ENCODE measurements at regions not wholly inside any gene's neighbourhood (a gene's known extent, or its start where the extent isn't known, plus 50 kb on each side); places are given as distances from the start of the nearest gene placed in this dataset.
"Not testable (repeated sequence)": the region's sequence is repeated elsewhere in the genome, so short reads cannot be mapped to it uniquely, and the experiment has no call there.

GRCh38 chr18:25516121-25516520 is 164.2 kb upstream of the ZNF521 start:
- H3K9me3 Mint-ChIP-seq: peaks cover 2% of the 10 kb centered on the region
- ATAC-seq (ENCODE audit: low read depth) (no peak), DNase-seq (no peak)
- H3K36me3 Mint-ChIP-seq: no peaks in the 10 kb centered on the region
- H3K27ac Mint-ChIP-seq: no peak overlapping the region
- H3K4me1 Mint-ChIP-seq: no peaks in the 10 kb centered on the region
- H3K4me3 Mint-ChIP-seq: no peak overlapping the region
- POLR2A ChIA-PET: no interaction called here
- H3K27me3 Mint-ChIP-seq: peaks cover 4% of the 10 kb centered on the region

DNA sequence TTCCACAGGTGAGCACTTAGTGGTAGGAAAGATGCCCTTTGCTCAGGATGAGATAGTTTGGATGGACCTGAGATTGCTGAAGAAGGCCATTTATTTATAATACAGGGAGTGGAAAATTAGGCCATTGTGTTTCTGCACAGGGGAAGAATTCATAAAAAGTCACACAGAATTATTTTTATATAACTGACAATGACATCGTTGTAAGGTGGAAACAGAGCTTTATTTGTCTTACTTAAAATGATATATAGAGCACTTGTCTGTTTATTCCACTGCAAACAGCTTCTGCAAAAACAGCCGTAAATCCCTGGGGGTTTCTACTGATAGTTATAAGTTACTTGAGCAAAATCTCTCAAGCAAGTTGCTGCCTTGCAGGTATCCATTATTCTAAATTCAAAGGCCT is 158.1 kb upstream of the ZNF521 start:
- peaks cover 2% of the 10 kb centered on the region for H3K9me3 Mint-ChIP-seq
- no peak overlapping the region for H3K27ac Mint-ChIP-seq
- no peaks in the 10 kb centered on the region for H3K36me3 Mint-ChIP-seq
- ATAC-seq (ENCODE audit: low read depth): no peak
- DNase-seq: no peak
- POLR2A ChIA-PET: no interaction called here
- peaks cover 8% of the 10 kb centered on the region for H3K27me3 Mint-ChIP-seq
- no peaks in the 10 kb centered on the region for H3K4me1 Mint-ChIP-seq
- H3K4me3 Mint-ChIP-seq: no peak overlapping the region

GRCh38 chr18:25503567-25504081 is 151.7 kb upstream of the ZNF521 start:
- POLR2A ChIA-PET: no interaction called here

GRCh38 chr18:25497151-25497794 is 145.3 kb upstream of the ZNF521 start:
- Mint-ChIP-seq H3K27ac (no peak overlapping the region), H3K9me3 (peaks cover 3% of the 10 kb centered on the region), H3K36me3 (no peaks in the 10 kb centered on the region), H3K4me1 (no peaks in the 10 kb centered on the region), H3K27me3 (no peaks in the 10 kb centered on the region), H3K4me3 (no peak overlapping the region)
- POLR2A ChIA-PET: no interaction called here
- no peak for DNase-seq
- no peak for ATAC-seq (ENCODE audit: low read depth)

More at GRCh38 chr18:25503567-25504081, 151.7 kb upstream of the ZNF521 start:
- Mint-ChIP-seq H3K27me3 (peaks cover 6% of the 10 kb centered on the region), H3K4me1 (no peaks in the 10 kb centered on the region), H3K9me3 (no peaks in the 10 kb centered on the region), H3K4me3 (no peak overlapping the region), H3K27ac (no peak overlapping the region), H3K36me3 (no peaks in the 10 kb centered on the region)
- DNase-seq: no peak
- no peak for ATAC-seq (ENCODE audit: low read depth)

DNA sequence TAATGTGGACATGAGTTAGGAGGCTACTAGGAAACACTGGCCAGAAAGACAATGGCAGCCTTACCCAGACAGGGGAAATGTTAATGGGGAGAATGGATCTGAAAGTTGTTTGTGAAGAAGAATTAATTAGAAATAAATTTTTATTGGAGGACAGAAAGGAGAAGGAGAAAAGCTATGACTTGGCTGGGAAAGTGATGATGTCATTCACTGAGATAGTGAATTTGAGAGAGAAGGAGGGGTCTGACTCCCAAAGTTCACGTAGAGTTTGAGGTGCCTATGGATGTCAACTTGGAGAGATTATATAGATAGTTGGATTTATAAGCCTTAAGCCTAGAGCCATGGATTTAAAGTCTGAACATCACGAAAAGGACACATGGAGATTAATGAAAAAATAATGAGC is 144.6 kb upstream of the ZNF521 start:
- POLR2A ChIA-PET: no interaction called here
- Mint-ChIP-seq H3K36me3 (no peaks in the 10 kb centered on the region), H3K4me1 (no peaks in the 10 kb centered on the region), H3K27me3 (no peaks in the 10 kb centered on the region), H3K9me3 (peaks cover 3% of the 10 kb centered on the region), H3K4me3 (no peak overlapping the region), H3K27ac (no peak overlapping the region)
- ATAC-seq (ENCODE audit: low read depth): no peak
- DNase-seq: no peak

DNA sequence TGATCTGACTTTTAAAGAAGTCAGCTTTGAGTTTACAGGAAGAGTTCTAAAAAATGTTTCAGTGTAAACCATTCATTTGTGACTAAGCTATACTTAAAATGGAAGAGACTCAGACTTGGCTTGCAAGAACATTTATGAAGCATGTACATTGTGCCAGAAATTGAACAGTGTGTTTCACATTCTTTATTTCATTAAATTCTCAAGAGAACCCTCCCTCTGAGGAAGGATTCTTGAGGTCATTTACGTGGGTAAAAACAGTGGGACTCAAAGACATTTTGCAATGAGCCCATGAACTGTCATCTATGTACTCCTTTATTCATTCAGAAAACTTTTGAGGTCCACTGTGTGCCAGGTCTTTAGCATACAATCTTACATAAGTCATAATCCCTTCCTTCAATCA is 143.6 kb upstream of the ZNF521 start:
- no peak for ATAC-seq (ENCODE audit: low read depth)
- POLR2A ChIA-PET: no interaction called here

GRCh38 chr18:25494888-25495287 is 142.9 kb upstream of the ZNF521 start:
- DNase-seq (no peak), ATAC-seq (ENCODE audit: low read depth) (no peak)
- POLR2A ChIA-PET: no interaction called here
- no peaks in the 10 kb centered on the region for H3K4me1 Mint-ChIP-seq
- no peak overlapping the region for H3K4me3 Mint-ChIP-seq
- no peaks in the 10 kb centered on the region for H3K27me3 Mint-ChIP-seq
- no peaks in the 10 kb centered on the region for H3K36me3 Mint-ChIP-seq
- no peak overlapping the region for H3K27ac Mint-ChIP-seq
- peaks cover 3% of the 10 kb centered on the region for H3K9me3 Mint-ChIP-seq

More for the DNA sequence above, 143.6 kb upstream of the ZNF521 start:
- no peaks in the 10 kb centered on the region for H3K4me1 Mint-ChIP-seq
- H3K27me3 Mint-ChIP-seq: no peaks in the 10 kb centered on the region
- no peak for DNase-seq
- H3K27ac Mint-ChIP-seq: no peak overlapping the region
- H3K36me3 Mint-ChIP-seq: no peaks in the 10 kb centered on the region
- H3K9me3 Mint-ChIP-seq: peaks cover 3% of the 10 kb centered on the region
- H3K4me3 Mint-ChIP-seq: no peak overlapping the region

DNA sequence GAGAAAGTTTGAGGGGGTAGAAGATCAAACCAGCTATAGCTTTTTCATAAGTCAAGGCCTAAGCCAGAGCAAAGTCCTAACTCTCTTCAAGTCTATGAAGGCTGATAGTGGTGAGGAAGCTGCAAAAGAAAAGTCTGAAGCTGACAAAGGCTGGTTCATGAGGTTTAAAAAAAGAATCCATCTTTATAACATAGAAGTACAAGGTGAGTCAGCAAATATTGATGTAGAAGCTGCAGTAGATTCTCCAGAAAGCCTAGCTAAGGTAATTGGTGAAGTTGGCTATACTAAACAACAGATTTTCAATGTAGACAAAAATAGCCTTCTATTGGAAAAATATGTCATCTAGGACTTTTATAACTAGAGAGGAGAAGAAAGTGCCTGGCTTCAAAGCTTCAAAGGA is 141.4 kb upstream of the ZNF521 start:
- Mint-ChIP-seq H3K4me1 (no peaks in the 10 kb centered on the region), H3K36me3 (no peaks in the 10 kb centered on the region), H3K9me3 (peaks cover 3% of the 10 kb centered on the region), H3K27ac (no peak overlapping the region), H3K4me3 (no peak overlapping the region), H3K27me3 (no peaks in the 10 kb centered on the region)
- DNase-seq: no peak
- POLR2A ChIA-PET: no interaction called here
- no peak for ATAC-seq (ENCODE audit: low read depth)

DNA sequence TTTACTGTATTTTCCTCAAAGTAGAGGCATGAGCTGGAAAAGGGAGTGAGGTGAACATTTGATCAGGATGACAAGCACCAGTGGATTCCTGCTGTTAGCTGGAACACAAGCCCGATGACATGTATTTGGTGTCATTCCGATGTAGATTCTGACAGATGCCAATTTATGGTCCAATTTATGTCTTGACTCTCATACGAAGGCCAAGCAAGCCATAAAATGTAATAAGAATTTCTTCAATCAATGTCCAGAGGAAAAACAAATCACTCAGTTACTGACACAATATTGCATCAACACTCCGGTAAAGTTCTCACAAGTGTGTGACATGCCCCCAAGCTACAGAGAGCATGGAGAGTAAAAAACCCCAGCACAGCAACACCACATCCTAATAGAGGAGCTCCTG is 138.3 kb upstream of the ZNF521 start:
- H3K27me3 Mint-ChIP-seq: no peaks in the 10 kb centered on the region
- peaks cover 3% of the 10 kb centered on the region for H3K9me3 Mint-ChIP-seq
- no peak overlapping the region for H3K4me3 Mint-ChIP-seq
- no peak for DNase-seq
- ATAC-seq (ENCODE audit: low read depth): no peak
- H3K27ac Mint-ChIP-seq: no peak overlapping the region
- H3K4me1 Mint-ChIP-seq: no peaks in the 10 kb centered on the region
- H3K36me3 Mint-ChIP-seq: no peaks in the 10 kb centered on the region
- POLR2A ChIA-PET: no interaction called here

GRCh38 chr18:25473008-25473407 is 121.0 kb upstream of the ZNF521 start:
- Mint-ChIP-seq H3K27me3 (no peaks in the 10 kb centered on the region), H3K36me3 (no peaks in the 10 kb centered on the region), H3K4me3 (no peak overlapping the region), H3K9me3 (peaks cover 4% of the 10 kb centered on the region), H3K4me1 (no peaks in the 10 kb centered on the region), H3K27ac (no peak overlapping the region)
- POLR2A ChIA-PET: no interaction called here
- no peak for ATAC-seq (ENCODE audit: low read depth)
- no peak for DNase-seq

DNA sequence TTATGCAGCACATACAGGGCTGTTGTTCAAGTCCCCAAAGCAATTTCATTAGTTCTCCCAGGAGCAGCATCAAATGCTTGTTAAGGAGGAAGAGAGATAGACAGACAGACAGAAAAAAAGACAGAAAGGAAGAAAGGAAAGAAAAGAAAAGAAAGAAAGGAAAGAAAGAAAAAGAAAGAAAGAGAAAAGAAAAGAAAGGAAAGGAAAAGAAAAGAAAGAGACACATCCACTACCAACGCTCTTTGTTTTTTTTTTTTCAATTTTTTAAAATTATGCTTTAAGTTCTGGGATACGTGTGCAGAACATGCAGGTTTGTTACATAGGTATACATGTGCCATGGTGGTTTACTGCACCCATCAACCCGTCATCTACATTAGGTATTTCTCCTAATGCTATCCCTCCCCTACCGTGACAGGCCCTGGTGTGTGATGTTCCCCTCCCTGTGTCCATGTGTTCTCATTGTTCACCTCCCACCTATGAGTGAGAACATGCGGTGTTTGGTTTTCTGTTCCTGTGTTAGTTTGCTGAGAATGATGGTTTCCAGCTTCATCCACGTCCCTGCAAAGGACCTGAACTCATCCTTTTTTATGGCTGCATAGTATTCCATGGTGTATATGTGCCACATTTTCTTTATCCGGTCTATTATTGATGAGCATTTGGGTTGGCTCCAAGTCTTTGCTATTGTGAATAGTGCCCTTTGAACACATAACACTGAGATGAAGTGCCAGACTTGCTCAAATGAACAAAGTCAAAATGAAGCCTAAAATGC is 119.0 kb upstream of the ZNF521 start:
- H3K27ac Mint-ChIP-seq; H3K36me3 Mint-ChIP-seq; H3K27me3 Mint-ChIP-seq; H3K4me3 Mint-ChIP-seq; H3K4me1 Mint-ChIP-seq; ATAC-seq (ENCODE audit: low read depth); POLR2A ChIA-PET; H3K9me3 Mint-ChIP-seq; DNase-seq: not testable (repeated sequence)

GRCh38 chr18:25470062-25470461 is 118.1 kb upstream of the ZNF521 start:
- H3K36me3 Mint-ChIP-seq: no peaks in the 10 kb centered on the region

DNA sequence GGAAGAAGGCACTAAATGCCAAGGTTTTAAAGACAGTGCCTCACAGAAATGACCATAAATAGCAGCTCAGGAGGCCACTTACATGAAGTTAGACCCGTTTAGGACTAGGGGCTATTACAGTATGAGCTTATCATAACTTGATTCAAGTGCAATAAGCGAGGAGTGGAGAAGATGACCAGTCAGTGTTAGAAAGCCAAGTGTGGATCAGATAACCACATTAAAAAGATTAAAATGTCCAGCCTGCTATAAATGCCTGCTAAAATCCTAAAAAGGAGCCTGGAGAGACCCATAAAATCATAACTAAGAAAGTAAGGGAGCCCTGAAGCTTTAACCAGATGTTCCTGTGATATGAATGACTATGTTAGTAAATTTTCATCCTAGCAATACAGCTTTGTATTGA is 117.5 kb upstream of the ZNF521 start:
- no peaks in the 10 kb centered on the region for H3K4me1 Mint-ChIP-seq
- POLR2A ChIA-PET: no interaction called here
- ATAC-seq (ENCODE audit: low read depth): no peak

More at GRCh38 chr18:25470062-25470461, 118.1 kb upstream of the ZNF521 start:
- Mint-ChIP-seq H3K9me3 (no peaks in the 10 kb centered on the region), H3K27me3 (no peaks in the 10 kb centered on the region), H3K4me1 (no peaks in the 10 kb centered on the region), H3K27ac (no peak overlapping the region), H3K4me3 (no peak overlapping the region)
- DNase-seq: no peak
- POLR2A ChIA-PET: no interaction called here
- no peak for ATAC-seq (ENCODE audit: low read depth)

DNA sequence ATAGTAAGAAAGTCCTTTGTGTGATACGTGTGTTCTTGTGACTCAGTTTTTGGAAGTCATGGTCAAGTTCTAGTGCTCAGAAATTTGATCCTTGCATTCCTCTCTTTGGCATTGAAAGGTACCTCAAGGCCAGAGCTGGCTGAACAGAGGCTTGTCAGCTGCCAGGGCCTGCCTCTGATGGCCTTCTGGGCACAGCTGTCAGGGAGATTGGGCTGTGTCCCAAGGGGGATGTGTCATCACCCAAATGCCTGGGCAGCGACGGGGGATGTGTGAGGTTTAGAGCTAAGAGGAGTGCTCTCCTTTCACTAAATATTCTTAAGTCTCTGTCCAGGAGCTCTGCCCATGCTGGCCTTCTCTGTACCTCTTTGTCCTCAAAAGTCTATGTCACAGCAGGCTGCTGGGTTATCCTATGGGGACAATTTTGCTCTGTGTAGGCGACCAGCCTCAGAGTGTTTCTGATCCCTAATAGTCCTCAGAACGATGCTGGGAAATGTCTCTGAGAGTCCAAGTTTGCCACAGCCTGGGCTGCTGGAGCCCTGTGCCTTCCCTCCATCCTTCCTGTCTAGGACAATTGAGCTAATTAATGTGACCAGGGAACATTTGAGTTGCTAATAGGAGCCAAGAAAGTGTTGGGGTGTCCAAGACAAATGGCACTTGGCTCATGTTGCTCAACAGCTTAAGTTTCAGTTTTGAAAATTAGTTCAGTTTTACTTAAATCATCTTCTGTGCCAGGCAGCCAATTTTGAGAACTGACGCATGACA is 115.4 kb upstream of the ZNF521 start:
- no peaks in the 10 kb centered on the region for H3K36me3 Mint-ChIP-seq
- POLR2A ChIA-PET: no interaction called here
- no peak for ATAC-seq (ENCODE audit: low read depth)
- no peak overlapping the region for H3K27ac Mint-ChIP-seq
- no peak for DNase-seq
- no peaks in the 10 kb centered on the region for H3K27me3 Mint-ChIP-seq
- H3K4me1 Mint-ChIP-seq: no peaks in the 10 kb centered on the region
- no peaks in the 10 kb centered on the region for H3K9me3 Mint-ChIP-seq
- no peak overlapping the region for H3K4me3 Mint-ChIP-seq

More for the DNA sequence above, 117.5 kb upstream of the ZNF521 start:
- no peak overlapping the region for H3K27ac Mint-ChIP-seq
- no peak for DNase-seq
- H3K4me3 Mint-ChIP-seq: no peak overlapping the region
- no peaks in the 10 kb centered on the region for H3K36me3 Mint-ChIP-seq
- no peaks in the 10 kb centered on the region for H3K9me3 Mint-ChIP-seq
- H3K27me3 Mint-ChIP-seq: no peaks in the 10 kb centered on the region
